GM12872 (cell line): ENCODE measurements at regions not wholly inside any gene's neighbourhood (a gene's known extent, or its start where the extent isn't known, plus 50 kb on each side); places are given as distances from the start of the nearest gene placed in this dataset.

Experiments
- TF ChIP-seq, protein P1 (sequence below): IDR thresholded peaks from 3 replicates; pipeline ENCODE4 v1.5.1; 2011; ENCODE audit warnings: low read depth, mild to moderate bottlenecking, low read length, moderate library complexity; ENCODE audit not compliant: insufficient read depth

DNA sequence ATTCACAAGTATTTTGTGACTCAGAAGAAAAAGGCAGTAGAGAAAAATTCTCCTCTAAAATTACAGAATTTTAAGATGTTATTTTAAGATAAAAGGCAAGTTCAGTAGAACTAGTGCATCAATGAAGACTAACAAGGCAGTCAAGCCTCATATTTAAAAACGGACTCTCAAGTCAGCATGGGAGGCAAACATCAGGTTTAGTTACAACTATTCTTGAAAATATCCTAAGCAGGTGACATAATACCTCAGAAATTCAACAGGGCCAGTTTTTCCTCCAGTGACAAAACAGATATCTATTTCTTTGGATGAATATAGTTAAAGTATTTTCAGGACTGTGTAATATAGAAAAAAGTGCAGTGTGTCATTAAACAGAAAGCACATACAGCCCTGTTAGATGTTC, 194.0 kb upstream of the NMUR2 start:
- TF ChIP-seq, protein P1, sequence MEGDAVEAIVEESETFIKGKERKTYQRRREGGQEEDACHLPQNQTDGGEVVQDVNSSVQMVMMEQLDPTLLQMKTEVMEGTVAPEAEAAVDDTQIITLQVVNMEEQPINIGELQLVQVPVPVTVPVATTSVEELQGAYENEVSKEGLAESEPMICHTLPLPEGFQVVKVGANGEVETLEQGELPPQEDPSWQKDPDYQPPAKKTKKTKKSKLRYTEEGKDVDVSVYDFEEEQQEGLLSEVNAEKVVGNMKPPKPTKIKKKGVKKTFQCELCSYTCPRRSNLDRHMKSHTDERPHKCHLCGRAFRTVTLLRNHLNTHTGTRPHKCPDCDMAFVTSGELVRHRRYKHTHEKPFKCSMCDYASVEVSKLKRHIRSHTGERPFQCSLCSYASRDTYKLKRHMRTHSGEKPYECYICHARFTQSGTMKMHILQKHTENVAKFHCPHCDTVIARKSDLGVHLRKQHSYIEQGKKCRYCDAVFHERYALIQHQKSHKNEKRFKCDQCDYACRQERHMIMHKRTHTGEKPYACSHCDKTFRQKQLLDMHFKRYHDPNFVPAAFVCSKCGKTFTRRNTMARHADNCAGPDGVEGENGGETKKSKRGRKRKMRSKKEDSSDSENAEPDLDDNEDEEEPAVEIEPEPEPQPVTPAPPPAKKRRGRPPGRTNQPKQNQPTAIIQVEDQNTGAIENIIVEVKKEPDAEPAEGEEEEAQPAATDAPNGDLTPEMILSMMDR: no peak

DNA sequence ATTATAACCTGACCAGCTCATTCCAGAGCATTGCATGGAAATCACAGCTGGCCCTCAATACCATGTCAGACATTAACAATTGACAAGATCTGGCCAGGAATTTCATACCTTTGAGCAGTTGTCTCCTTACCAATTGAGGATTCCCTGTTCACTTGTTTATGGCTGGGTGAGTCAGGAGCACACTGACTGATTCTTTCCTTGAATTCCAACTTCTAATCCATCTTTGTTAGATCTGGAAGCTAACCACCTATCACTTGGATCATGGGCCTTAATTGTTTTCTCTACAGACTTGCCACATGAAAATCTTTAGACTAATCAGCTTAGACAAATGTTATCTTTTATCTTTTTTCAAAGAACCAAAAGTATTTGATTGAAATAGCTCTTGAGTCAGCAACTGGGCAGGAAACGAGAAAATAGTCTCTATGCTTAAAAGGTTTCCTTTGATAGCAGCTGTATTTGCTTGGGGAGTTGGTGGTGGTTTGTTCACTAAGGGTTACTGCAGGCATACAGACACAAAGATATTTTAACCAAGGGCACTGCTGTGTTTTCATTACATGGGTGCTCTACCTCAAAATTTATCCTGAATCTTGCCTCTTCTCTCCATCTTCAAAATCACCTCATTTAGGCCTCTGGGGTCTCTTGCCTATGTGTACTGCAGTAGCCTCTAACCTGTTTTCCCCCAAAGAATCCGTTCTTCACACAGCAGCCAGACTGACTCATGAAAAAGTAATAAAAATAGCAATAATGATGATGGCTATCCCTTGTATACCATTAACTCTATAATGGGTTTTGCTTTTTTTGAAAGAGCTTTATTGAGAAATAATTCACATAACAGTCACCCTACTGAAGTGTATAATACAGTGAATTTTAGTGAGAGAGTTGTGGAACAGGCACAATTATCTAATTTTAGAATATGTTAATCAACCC, 197.0 kb upstream of the NMUR2 start:
- TF ChIP-seq, protein P1: no peak

DNA sequence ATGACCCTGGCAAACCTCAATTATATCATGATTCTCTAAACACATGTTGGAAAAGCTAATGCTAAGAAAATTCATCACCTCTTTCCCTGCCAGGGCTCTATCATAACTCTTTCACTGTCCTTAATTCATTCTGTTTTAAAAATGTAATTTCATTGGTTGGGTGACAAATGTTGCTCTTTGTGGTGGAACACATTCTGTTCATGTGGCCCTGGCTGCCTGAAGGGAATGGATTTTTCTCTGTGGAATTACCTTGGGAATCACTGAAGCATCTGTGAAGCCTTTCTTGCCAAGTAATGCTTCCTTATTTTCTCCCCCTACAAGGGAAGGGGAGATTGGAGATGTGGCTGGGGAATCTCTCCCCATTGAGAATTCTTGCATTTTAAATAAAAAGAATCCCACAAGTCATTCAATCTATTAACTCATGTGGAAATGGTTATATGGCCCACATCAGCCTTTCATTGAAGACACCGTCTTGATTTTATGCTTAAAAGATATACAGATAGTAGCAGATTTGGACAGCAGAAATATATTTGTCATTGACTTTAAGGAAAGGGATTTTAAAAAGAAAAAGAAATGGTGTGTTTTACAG, 201.8 kb upstream of the NMUR2 start:
- TF ChIP-seq, protein P1: no peak

DNA sequence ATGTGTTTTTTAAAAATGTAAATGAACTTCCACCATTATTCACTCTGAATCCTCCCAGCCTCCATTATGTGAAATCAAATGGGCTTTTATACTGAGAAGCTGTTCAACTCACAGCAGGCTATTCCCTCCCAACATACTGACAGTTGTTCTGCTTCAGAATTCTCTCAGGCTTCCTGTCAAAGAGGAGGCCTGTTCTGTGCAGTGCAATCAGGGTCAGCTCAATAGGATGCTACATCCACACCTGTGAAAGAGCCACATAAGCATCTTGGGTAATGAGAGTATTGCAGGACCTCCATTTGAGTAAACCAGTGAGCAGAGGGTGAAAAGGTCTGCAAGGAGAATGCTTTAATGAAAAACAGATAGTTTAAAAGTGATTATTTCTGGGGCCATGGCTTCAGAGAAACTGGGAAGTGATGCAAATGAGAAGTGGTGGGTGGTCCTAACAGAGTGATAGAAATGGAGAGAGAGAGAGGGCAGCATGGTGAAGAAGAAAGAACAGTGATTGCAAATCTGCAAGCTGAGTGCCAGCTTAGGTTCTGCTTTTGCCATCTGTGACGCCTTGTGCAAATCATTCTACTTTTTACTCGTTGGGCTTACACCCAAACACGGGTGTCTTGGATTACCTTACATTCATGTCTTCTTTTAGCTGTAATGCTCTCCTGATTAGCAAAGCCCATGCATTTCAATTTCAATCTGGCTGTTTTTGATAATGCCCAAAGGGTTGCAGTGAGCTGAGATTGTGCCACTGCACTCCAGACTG, 202.5 kb upstream of the NMUR2 start:
- TF ChIP-seq, protein P1: no peak

DNA sequence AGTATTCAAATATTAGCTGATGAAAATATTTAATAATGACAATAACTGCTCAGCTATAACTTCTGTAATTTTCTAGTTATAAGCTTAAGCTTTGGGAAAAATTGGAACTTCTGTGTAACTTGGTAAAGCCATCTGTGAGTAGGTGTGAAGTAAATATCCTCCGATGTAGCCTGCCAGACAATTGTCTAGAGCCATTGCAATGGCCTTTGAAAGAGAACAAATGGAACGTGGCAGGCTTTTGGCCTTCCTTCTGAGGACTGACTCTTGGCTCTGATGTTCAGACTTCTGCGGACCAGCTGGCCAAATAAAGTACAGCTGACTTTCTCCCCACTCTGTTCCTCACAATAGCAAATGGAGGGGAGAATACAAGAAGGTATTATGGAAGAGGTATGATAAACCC, 203.4 kb upstream of the NMUR2 start:
- TF ChIP-seq, protein P1: no peak

DNA sequence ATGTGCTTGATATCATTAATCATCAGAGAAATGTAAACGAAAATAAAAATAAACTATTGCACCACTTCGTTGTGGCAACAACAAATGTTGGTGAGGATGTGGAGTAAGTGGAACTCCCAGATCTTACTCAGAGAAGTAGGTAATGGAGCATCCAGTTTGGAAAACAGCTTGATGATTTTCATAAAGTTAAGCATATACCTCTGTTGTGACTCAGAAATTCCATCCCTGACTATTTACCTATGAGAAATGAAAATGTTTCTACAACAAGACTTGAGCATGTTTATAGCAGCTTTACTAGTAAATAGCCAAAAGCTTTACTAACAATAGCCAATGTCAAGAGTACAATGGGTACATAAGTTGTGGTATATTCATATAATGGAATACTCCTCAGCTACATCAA, 214.7 kb upstream of the NMUR2 start:
- TF ChIP-seq, protein P1: no peak

DNA sequence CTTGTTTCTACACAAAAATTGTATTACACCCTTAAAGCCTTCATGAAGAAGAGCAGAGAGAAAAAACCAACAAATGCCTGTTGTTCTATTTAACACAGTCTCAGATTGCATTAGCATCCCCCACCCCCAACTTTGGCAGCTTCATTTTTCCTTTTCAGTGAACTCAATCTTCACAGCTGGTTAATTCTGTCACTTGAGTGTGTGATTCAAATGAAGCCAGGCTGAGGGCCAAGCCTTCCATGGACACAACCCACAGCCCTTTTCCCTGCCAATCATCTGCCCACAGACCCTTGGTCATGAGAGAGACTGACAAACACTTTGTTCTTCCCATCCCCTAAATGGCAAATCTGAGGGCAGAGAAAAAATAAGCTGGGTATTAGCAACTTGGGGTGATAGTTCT, 217.5 kb upstream of the NMUR2 start:
- TF ChIP-seq, protein P1: no peak
